Ovary (tissue), 3 donors: ENCODE measurements at regions not wholly inside any gene's neighbourhood (a gene's known extent, or its start where the extent isn't known, plus 50 kb on each side); places are given as distances from the start of the nearest gene placed in this dataset.

Experiments
- CTCF ChIP-seq, 3 donors: fragments of 450-650 bp in 2 of 3; fragments of 200-600 bp in 1 of 3; IDR thresholded peaks; one replicate each; pipeline versions ENCODE4 v1.5.1 to v1.8.0; 2016 to 2022; ENCODE audit warnings: antibody characterized with exemption in 3 of 3, mild to moderate bottlenecking in 1 of 3
- EP300 ChIP-seq: sonication (generic); formaldehyde crosslinking; IDR thresholded peaks from one replicate; pipeline ENCODE4 v1.6.1; 2017; ENCODE audit warnings: antibody characterized with exemption
- POLR2A ChIP-seq: fragments of 450-650 bp; IDR thresholded peaks from one replicate; pipeline ENCODE4 v1.6.1; 2017; ENCODE audit warnings: antibody characterized with exemption, mild to moderate bottlenecking, moderate library complexity
- donor health status: DM: no; HTN: no; CAD: no.

- TF ChIP-seq CTCF (IDR thresholded peaks at IDR 0.05) (no peak), POLR2A (no peak), EP300 (no peak)
These were observed 144.4 kb downstream of the TES start for GRCh38 chr7:116354546-116355423.
